ENCODE measurements at regions not wholly inside any gene's neighbourhood (a gene's known extent, or its start where the extent isn't known, plus 50 kb on each side); places are given as distances from the start of the nearest gene placed in this dataset.

- Histone ChIP-seq H3K9me3 (ENCODE audit: control insufficient read depth in 4 of 4, insufficient read depth in 3 of 4, low read length in 3 of 4) (no peaks in the 10 kb centered on the region), H3K27ac (ENCODE audit: low read depth in 1 of 2, low read length in 1 of 2) (no peak overlapping the region), H3K4me1 (ENCODE audit: control insufficient read depth in 5 of 5, insufficient read depth in 5 of 5, low read length in 5 of 5) (no peaks in the 10 kb centered on the region), H3K9ac (ENCODE audit: insufficient read depth in 1 of 2, low read length in 2 of 2) (no peak overlapping the region), H3K27me3 (ENCODE audit: control insufficient read depth in 3 of 3, insufficient read depth in 3 of 3, low read length in 2 of 3) (no peaks in the 10 kb centered on the region), H3K36me3 (ENCODE audit: control insufficient read depth in 4 of 4, insufficient read depth in 4 of 4, low read length in 4 of 4) (no peaks in the 10 kb centered on the region), H3K4me3 (no peak overlapping the region)
- ATAC-seq (ENCODE audit: insufficient read depth, low FRiP score) (no peak), DNase-seq (no peak)
- TF ChIP-seq CTCF (IDR thresholded peaks at IDR 0.05; ENCODE audit: control extremely low read depth, extremely low read depth), result no peak
- WGBS, 2 donors, result 97 to 98% methylated on average over 38 to 47 of the region's 47 CpGs
Measured at GRCh38 chr12:91633734-91634357, 451.2 kb upstream of the DCN start.

- Histone ChIP-seq H3K4me3 (no peak overlapping the region), H3K27ac (ENCODE audit: low read depth in 1 of 2, low read length in 1 of 2) (no peak overlapping the region), H3K9ac (ENCODE audit: insufficient read depth in 1 of 2, low read length in 2 of 2) (no peak overlapping the region), H3K27me3 (ENCODE audit: control insufficient read depth in 3 of 3, insufficient read depth in 3 of 3, low read length in 2 of 3) (no peaks in the 10 kb centered on the region), H3K36me3 (ENCODE audit: control insufficient read depth in 4 of 4, insufficient read depth in 4 of 4, low read length in 4 of 4) (no peaks in the 10 kb centered on the region), H3K4me1 (ENCODE audit: control insufficient read depth in 5 of 5, insufficient read depth in 5 of 5, low read length in 5 of 5) (no peaks in the 10 kb centered on the region), H3K9me3 (ENCODE audit: control insufficient read depth in 4 of 4, insufficient read depth in 3 of 4, low read length in 3 of 4) (no peaks in the 10 kb centered on the region)
- DNase-seq (no peak), ATAC-seq (ENCODE audit: insufficient read depth, low FRiP score) (no peak)
- WGBS, 2 donors, result 88 to 92% methylated on average over 3 of the region's 3 CpGs
- TF ChIP-seq CTCF (IDR thresholded peaks at IDR 0.05; ENCODE audit: control extremely low read depth, extremely low read depth), result no peak
Measured at GRCh38 chr12:91633206-91633605, 450.6 kb upstream of the DCN start.

DNA sequence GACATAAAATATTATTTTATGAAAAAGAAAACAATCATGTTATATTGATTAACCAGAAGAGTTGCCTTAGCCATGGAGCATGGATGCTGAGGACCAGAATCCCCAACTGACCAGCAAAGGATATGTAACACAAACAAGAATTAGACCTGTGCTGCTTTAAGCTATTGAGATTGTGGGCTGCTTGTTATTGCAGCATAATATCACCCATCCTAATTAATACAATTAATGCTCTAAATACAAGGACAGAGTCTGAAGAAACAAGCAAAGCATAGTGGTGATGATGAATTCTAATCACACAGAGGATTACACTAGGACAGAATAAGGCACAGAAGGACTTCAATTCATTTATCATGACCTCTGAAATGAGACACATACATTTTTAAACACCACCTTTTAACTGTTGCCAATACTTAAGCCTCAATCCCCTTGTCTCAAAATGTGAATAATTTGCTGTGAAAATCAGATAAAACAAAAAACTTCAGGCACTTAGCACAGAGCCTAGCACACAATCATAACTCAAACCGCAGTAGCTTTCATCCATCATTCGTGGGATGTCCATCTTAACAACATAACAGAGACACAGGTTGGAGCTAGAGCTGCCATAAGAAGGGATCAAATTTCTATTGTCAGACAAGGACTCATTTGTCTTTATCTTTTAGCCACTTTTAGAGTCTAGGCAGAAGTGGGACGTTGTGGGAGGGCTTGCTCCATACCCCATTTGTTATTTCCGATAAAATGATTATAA, 449.6 kb upstream of the DCN start:
- Histone ChIP-seq H3K9me3 (ENCODE audit: control insufficient read depth in 4 of 4, insufficient read depth in 3 of 4, low read length in 3 of 4) (no peaks in the 10 kb centered on the region), H3K9ac (ENCODE audit: insufficient read depth in 1 of 2, low read length in 2 of 2) (no peak overlapping the region), H3K36me3 (ENCODE audit: control insufficient read depth in 4 of 4, insufficient read depth in 4 of 4, low read length in 4 of 4) (no peaks in the 10 kb centered on the region), H3K4me1 (ENCODE audit: control insufficient read depth in 5 of 5, insufficient read depth in 5 of 5, low read length in 5 of 5) (no peaks in the 10 kb centered on the region), H3K27ac (ENCODE audit: low read depth in 1 of 2, low read length in 1 of 2) (no peak overlapping the region), H3K27me3 (ENCODE audit: control insufficient read depth in 3 of 3, insufficient read depth in 3 of 3, low read length in 2 of 3) (no peaks in the 10 kb centered on the region), H3K4me3 (no peak overlapping the region)
- DNase-seq, result no peak
- TF ChIP-seq CTCF (IDR thresholded peaks at IDR 0.05; ENCODE audit: control extremely low read depth, extremely low read depth), result no peak
- no peak for ATAC-seq (ENCODE audit: insufficient read depth, low FRiP score)
- WGBS, 2 donors, result 91 to 94% methylated on average over 4 of the region's 4 CpGs
